ENCODE measurements at regions not wholly inside any gene's neighbourhood (a gene's known extent, or its start where the extent isn't known, plus 50 kb on each side); places are given as distances from the start of the nearest gene placed in this dataset.

DNA sequence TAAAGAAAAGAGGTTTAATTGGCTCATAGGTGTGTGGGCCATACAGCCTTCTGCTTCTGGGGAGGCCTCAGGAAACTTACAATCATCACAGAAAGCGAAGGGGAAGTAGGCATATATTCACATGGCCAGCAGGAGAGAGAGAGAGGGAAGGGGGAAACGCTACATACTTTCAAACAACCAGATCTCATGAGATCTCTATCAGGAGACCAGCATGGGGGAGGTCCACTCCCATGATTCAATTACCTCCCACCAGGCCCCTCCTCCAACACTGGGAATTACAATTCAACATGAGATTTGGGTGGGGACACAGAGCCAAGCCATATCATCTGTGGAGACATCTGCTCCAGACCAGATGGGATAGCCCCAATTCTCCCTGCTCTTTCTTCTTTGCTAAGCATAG lies 866.0 kb downstream of the BRD1 start:
- no peak overlapping the region for H3K4me2 ChIP-seq (ENCODE audit: low read length)
- no peaks in the 10 kb centered on the region for H3K36me3 ChIP-seq (ENCODE audit: control insufficient read depth, low read length)
- TF ChIP-seq EZH2phosphoT487 (IDR thresholded peaks at IDR 0.05; ENCODE audit: borderline replicate concordance, low read length) (no peak), CTCF (IDR thresholded peaks at IDR 0.05; ENCODE audit: low read depth, low read length, poor library complexity, severe bottlenecking) (no peak)
- no peaks in the 10 kb centered on the region for H3K4me1 ChIP-seq (ENCODE audit: control insufficient read depth, low read length)
- no peak overlapping the region for H3K27ac ChIP-seq (ENCODE audit: low read depth, low read length)
- no peaks in the 10 kb centered on the region for H3K9me2 ChIP-seq (replicated peaks; ENCODE audit: control insufficient read depth, low read length)
- H3K9me3 ChIP-seq (ENCODE audit: control insufficient read depth, insufficient read depth, low read length) = no peaks in the 10 kb centered on the region
- H4K20me1 ChIP-seq (ENCODE audit: control insufficient read depth, insufficient read depth, low read depth, low read length) = no peaks in the 10 kb centered on the region
- H3K27me3 ChIP-seq (ENCODE audit: control insufficient read depth, low read length) = 0 out of 2 replicates have a peak, but pooled peaks cover 8% of the 10 kb centered on the region
- no peaks in the 10 kb centered on the region for H3K79me2 ChIP-seq (ENCODE audit: control insufficient read depth, low read length)
- no peak overlapping the region for H3K4me3 ChIP-seq (ENCODE audit: low read length)
- H3F3A ChIP-seq (ENCODE audit: control insufficient read depth, insufficient read depth) = no peaks in the 10 kb centered on the region

DNA sequence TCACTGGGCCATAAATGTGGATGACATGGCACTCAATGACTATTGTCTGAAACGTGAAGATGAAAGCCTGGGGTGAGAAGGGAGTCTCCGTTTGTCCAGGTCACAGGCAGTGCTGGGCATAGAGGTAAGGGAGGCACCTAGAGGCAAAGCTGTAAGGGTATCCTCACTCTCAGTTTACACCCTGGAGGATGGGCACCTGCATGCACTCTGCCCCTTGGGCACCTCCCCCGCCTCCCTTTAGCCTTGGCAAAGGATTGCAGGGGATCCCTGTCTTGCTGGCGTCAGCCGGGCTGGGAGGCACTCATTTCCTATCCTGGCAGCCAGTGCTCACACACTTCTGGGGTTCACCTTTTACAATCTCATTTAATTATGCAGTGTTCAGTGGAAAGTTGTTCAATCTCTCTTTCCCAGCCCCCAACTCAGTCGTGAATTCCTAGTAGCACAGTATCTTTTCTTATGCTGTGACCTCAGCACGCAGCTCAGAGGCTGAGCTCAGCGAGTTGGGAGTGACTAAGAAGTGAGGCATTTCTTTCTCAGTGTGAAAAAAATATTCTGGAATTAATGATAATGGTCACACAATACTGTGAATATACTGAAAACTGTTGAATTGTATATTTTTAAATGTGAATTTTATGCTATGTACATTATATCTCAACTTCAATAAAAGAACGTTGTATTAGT lies 866.6 kb downstream of the BRD1 start:
- Histone ChIP-seq H3K4me1 (ENCODE audit: control insufficient read depth, low read length) (no peaks in the 10 kb centered on the region), H3K79me2 (ENCODE audit: control insufficient read depth, low read length) (no peaks in the 10 kb centered on the region), H3K36me3 (ENCODE audit: control insufficient read depth, low read length) (no peaks in the 10 kb centered on the region), H3F3A (ENCODE audit: control insufficient read depth, insufficient read depth) (no peaks in the 10 kb centered on the region), H3K27ac (ENCODE audit: low read depth, low read length) (no peak overlapping the region), H3K4me2 (ENCODE audit: low read length) (no peak overlapping the region), H3K9me2 (replicated peaks; ENCODE audit: control insufficient read depth, low read length) (no peaks in the 10 kb centered on the region), H3K9me3 (ENCODE audit: control insufficient read depth, insufficient read depth, low read length) (no peaks in the 10 kb centered on the region), H3K27me3 (ENCODE audit: control insufficient read depth, low read length) (0 out of 2 replicates have a peak, but pooled peaks cover 8% of the 10 kb centered on the region), H4K20me1 (ENCODE audit: control insufficient read depth, insufficient read depth, low read depth, low read length) (no peaks in the 10 kb centered on the region), H3K4me3 (ENCODE audit: low read length) (no peak overlapping the region)
- TF ChIP-seq EZH2phosphoT487 (IDR thresholded peaks at IDR 0.05; ENCODE audit: borderline replicate concordance, low read length) = no peak
- no peak for TF ChIP-seq CTCF (IDR thresholded peaks at IDR 0.05; ENCODE audit: low read depth, low read length, poor library complexity, severe bottlenecking)

- H3K4me1 ChIP-seq (ENCODE audit: control insufficient read depth, low read length) = no peaks in the 10 kb centered on the region
- H3K36me3 ChIP-seq (ENCODE audit: control insufficient read depth, low read length) = no peaks in the 10 kb centered on the region
- no peaks in the 10 kb centered on the region for H3K79me2 ChIP-seq (ENCODE audit: control insufficient read depth, low read length)
- H4K20me1 ChIP-seq (ENCODE audit: control insufficient read depth, insufficient read depth, low read depth, low read length) = no peaks in the 10 kb centered on the region
- H3K4me2 ChIP-seq (ENCODE audit: low read length) = no peak overlapping the region
- H3K9me2 ChIP-seq (replicated peaks; ENCODE audit: control insufficient read depth, low read length) = no peaks in the 10 kb centered on the region
- 0 out of 2 replicates have a peak, but pooled peaks cover 8% of the 10 kb centered on the region for H3K27me3 ChIP-seq (ENCODE audit: control insufficient read depth, low read length)
- no peaks in the 10 kb centered on the region for H3F3A ChIP-seq (ENCODE audit: control insufficient read depth, insufficient read depth)
- no peak overlapping the region for H3K27ac ChIP-seq (ENCODE audit: low read depth, low read length)
- no peak overlapping the region for H3K4me3 ChIP-seq (ENCODE audit: low read length)
- no peaks in the 10 kb centered on the region for H3K9me3 ChIP-seq (ENCODE audit: control insufficient read depth, insufficient read depth, low read length)
- TF ChIP-seq EZH2phosphoT487 (IDR thresholded peaks at IDR 0.05; ENCODE audit: borderline replicate concordance, low read length) (no peak), CTCF (IDR thresholded peaks at IDR 0.05; ENCODE audit: low read depth, low read length, poor library complexity, severe bottlenecking) (no peak)
Measured at GRCh38 chr22:48960576-48960975, 867.1 kb downstream of the BRD1 start.
